B cell (primary cell): ENCODE measurements at regions not wholly inside any gene's neighbourhood (a gene's known extent, or its start where the extent isn't known, plus 50 kb on each side); places are given as distances from the start of the nearest gene placed in this dataset.

Source experiments
- ATAC-seq: fragments of 200-7000 bp; cut with Tn5 transposase; one replicate; pipeline ENCODE4 v1.10.0; 2021; ENCODE audit warnings: low read depth, mild to moderate bottlenecking, moderate number of reproducible peaks, moderate library complexity
- CTCF ChIA-PET: fragments of 350-600 bp; sonication (Branson Sonifier 250); formaldehyde crosslinking; loops from one replicate; lab custom pipeline; 2021; ENCODE audit warnings: antibody characterized with exemption, inconsistent platforms; lab: Charles Lee
- POLR2A ChIA-PET: fragments of 350-600 bp; sonication (Branson Sonifier 250); formaldehyde crosslinking; loops from one replicate; lab custom pipeline; 2021; ENCODE audit warnings: antibody characterized with exemption; lab: Charles Lee
- DNase-seq: peaks from one replicate; pipeline ENCODE4 v3.0.0; 2013
- H2AFZ ChIP-seq: 2 replicates; pipeline ENCODE4 v1.6.1; 2012; ENCODE audit warnings: mild to moderate bottlenecking, low read depth, low read length; ENCODE audit not compliant: insufficient read depth, poor library complexity, severe bottlenecking
- H3K27ac ChIP-seq, 2 donors: 1 replicate in 1 of 2; 2 replicates in 1 of 2; pipeline ENCODE4 v1.5.1; 2012 to 2013; ENCODE audit warnings: low read length in 2 of 2, mild to moderate bottlenecking in 2 of 2, moderate library complexity in 1 of 2
- H3K27me3 ChIP-seq, 4 experiments: fragments of 200-600 bp in 1 of 4; sonication (generic) in 1 of 4; replicated peaks in 1 of 4; 1 replicate in 2 of 4; 2 replicates in 2 of 4; pipeline versions ENCODE4 v1.6.1 to v1.7.0; 2013 to 2016; ENCODE audit warnings: low read length in 3 of 4, mild to moderate bottlenecking in 2 of 4, mixed read lengths in 1 of 4, moderate library complexity in 1 of 4; ENCODE audit not compliant: insufficient read depth in 4 of 4, control insufficient read depth in 3 of 4; ENCODE audit errors: control extremely low read depth in 1 of 4
- H3K36me3 ChIP-seq, 2 experiments: replicated peaks in 1 of 2; 1 replicate in 1 of 2; 2 replicates in 1 of 2; pipeline versions ENCODE4 v1.6.1 to v1.7.1; 2013; ENCODE audit warnings: low read length in 1 of 2; ENCODE audit not compliant: insufficient read depth in 2 of 2, control insufficient read depth in 1 of 2; ENCODE audit errors: control extremely low read depth in 1 of 2, extremely low read depth in 1 of 2
- H3K4me1 ChIP-seq, 2 donors: fragments of 200-600 bp in 1 of 2; sonication (generic) in 1 of 2; 1 replicate in 1 of 2; 2 replicates in 1 of 2; pipeline versions ENCODE4 v1.5.1 to v1.6.1; 2013 to 2017; ENCODE audit warnings: low read length in 2 of 2; ENCODE audit not compliant: control insufficient read depth in 2 of 2, insufficient read depth in 2 of 2
- H3K4me2 ChIP-seq: replicated peaks from 2 replicates; pipeline ENCODE3; 2012; ENCODE audit warnings: mild to moderate bottlenecking, low read depth, low read length; ENCODE audit not compliant: poor library complexity, severe bottlenecking
- H3K4me3 ChIP-seq, 5 experiments: fragments of 200-600 bp in 1 of 5; sonication (generic) in 1 of 5; 1 replicate in 3 of 5; 2 replicates in 2 of 5; pipeline versions ENCODE4 v1.5.1 to v1.7.0; 2011 to 2016; ENCODE audit warnings: low read length in 4 of 5, mild to moderate bottlenecking in 4 of 5, low read depth in 2 of 5, control low read depth in 1 of 5, moderate library complexity in 1 of 5; ENCODE audit not compliant: insufficient read depth in 1 of 5; ENCODE audit errors: control extremely low read depth in 1 of 5, extremely low read depth in 1 of 5
- H3K79me2 ChIP-seq: fragments of 200-600 bp; sonication (generic); one replicate; pipeline ENCODE4 v1.6.0; 2016; ENCODE audit warnings: low read length; ENCODE audit not compliant: control insufficient read depth, insufficient read depth
- H3K9ac ChIP-seq: fragments of 200-600 bp; sonication (generic); 2 replicates; pipeline ENCODE4 v1.6.1; 2017; ENCODE audit warnings: mild to moderate bottlenecking, low read length, moderate library complexity
- H3K9me3 ChIP-seq, 3 donors: one replicate each; pipeline versions ENCODE4 v1.6.1 to v1.7.1; 2013; ENCODE audit warnings: low read length in 2 of 3; ENCODE audit not compliant: control insufficient read depth in 2 of 3, insufficient read depth in 1 of 3; ENCODE audit errors: control extremely low read depth in 1 of 3
- H4K20me1 ChIP-seq: 2 replicates; pipeline ENCODE4 v1.6.0; 2012; ENCODE audit warnings: mild to moderate bottlenecking, low read length; ENCODE audit not compliant: insufficient read depth, control insufficient read depth, poor library complexity, severe bottlenecking
- H3K27ac Mint-ChIP-seq: one replicate; pipeline ENCODE4 v1.8.0; 2021; ENCODE audit warnings: mixed read lengths
- H3K27me3 Mint-ChIP-seq: one replicate; pipeline ENCODE4 v1.8.0; 2021; ENCODE audit warnings: mixed read lengths
- H3K4me1 Mint-ChIP-seq: one replicate; pipeline ENCODE4 v1.8.0; 2021; ENCODE audit warnings: mixed read lengths
- H3K4me3 Mint-ChIP-seq: one replicate; pipeline ENCODE4 v1.8.0; 2021; ENCODE audit warnings: mixed read lengths
- H3K9me3 Mint-ChIP-seq: one replicate; pipeline ENCODE4 v1.8.0; 2022; ENCODE audit warnings: mixed read lengths; ENCODE audit not compliant: insufficient read depth
- CTCF ChIP-seq: fragments of 200-600 bp; IDR thresholded peaks from one replicate; pipeline ENCODE4 v1.8.0; 2022; ENCODE audit warnings: antibody characterized with exemption, mild to moderate bottlenecking
- EZH2 ChIP-seq: IDR thresholded peaks from 2 replicates; pipeline ENCODE4 v1.6.1; 2012; ENCODE audit warnings: borderline replicate concordance, low read depth, mild to moderate bottlenecking, moderate library complexity, low read length; ENCODE audit not compliant: insufficient read depth, poor library complexity, severe bottlenecking
- WGBS: methylation state at CpG from one replicate; pipeline ENCODE4 v1.1.5; 2013; ENCODE audit warnings: missing lambda C conversion rate; ENCODE audit not compliant: insufficient coverage; 5-methylcytosine and 5-hydroxymethylcytosine counted together
- intact Hi-C: fragments of 100-400 bp; cut with micrococcal nuclease; formaldehyde crosslinking; loops from one replicate; pipeline ENCODE4 v1.10.0; 2022

- Histone ChIP-seq H2AFZ (no peak overlapping the region), H3K79me2 (no peaks in the 10 kb centered on the region), H3K9ac (no peak overlapping the region), H3K4me1 (no peaks in the 10 kb centered on the region), H3K4me3 (no peak overlapping the region), H3K27me3 (no peaks in the 10 kb centered on the region), H3K4me2 (no peak overlapping the region), H3K9me3 (no peaks in the 10 kb centered on the region), H4K20me1 (no peaks in the 10 kb centered on the region), H3K27ac (no peak overlapping the region), H3K36me3 (no peaks in the 10 kb centered on the region)
- no peaks in the 10 kb centered on the region for H3K27me3 Mint-ChIP-seq
- 60% methylated on average over 1 of the region's 2 CpGs for WGBS
- no peak overlapping the region for H3K27ac Mint-ChIP-seq
- DNase-seq (no peak), ATAC-seq (no peak)
- CTCF ChIA-PET: no interaction called here
- no peaks in the 10 kb centered on the region for H3K9me3 Mint-ChIP-seq
- TF ChIP-seq EZH2 (no peak), CTCF (no peak)
- intact Hi-C loops: no loop called here
- no peaks in the 10 kb centered on the region for H3K4me1 Mint-ChIP-seq
- POLR2A ChIA-PET: no interaction called here
- H3K4me3 Mint-ChIP-seq: no peak overlapping the region
Observed at GRCh38 chr4:84028340-84028739, 470.8 kb downstream of the NKX6-1 start.

GRCh38 chr4:84024405-84024804, 474.7 kb downstream of the NKX6-1 start:
- H3K27me3 ChIP-seq: no peaks in the 10 kb centered on the region
- H3K9me3 ChIP-seq: no peaks in the 10 kb centered on the region
- no peaks in the 10 kb centered on the region for H3K79me2 ChIP-seq
- no peaks in the 10 kb centered on the region for H4K20me1 ChIP-seq
- no peak overlapping the region for H3K27ac Mint-ChIP-seq
- CTCF ChIA-PET: no interaction called here
- intact Hi-C loops: no loop called here
- no peak overlapping the region for H3K4me3 Mint-ChIP-seq
- POLR2A ChIA-PET: no interaction called here
- H3K4me1 Mint-ChIP-seq: no peaks in the 10 kb centered on the region
- H3K9ac ChIP-seq: no peak overlapping the region
- no peaks in the 10 kb centered on the region for H3K4me1 ChIP-seq
- H3K27ac ChIP-seq: no peak overlapping the region
- no peak overlapping the region for H2AFZ ChIP-seq
- H3K36me3 ChIP-seq: no peaks in the 10 kb centered on the region
- H3K4me3 ChIP-seq: no peak overlapping the region
- no peaks in the 10 kb centered on the region for H3K27me3 Mint-ChIP-seq
- no peaks in the 10 kb centered on the region for H3K9me3 Mint-ChIP-seq
- no peak for ATAC-seq
- DNase-seq: no peak
- H3K4me2 ChIP-seq: no peak overlapping the region
- 71% methylated on average over 1 of the region's 2 CpGs for whole genome bisulfite sequencing
- TF ChIP-seq EZH2: no peak
- TF ChIP-seq CTCF: no peak
